NAMALWA (cell line): ENCODE measurements at regions not wholly inside any gene's neighbourhood (a gene's known extent, or its start where the extent isn't known, plus 50 kb on each side); places are given as distances from the start of the nearest gene placed in this dataset.
"Not testable (repeated sequence)": the region's sequence is repeated elsewhere in the genome, so short reads cannot be mapped to it uniquely, and the experiment has no call there.

ENCODE experiments used
- DNase-seq: peaks from one replicate; pipeline ENCODE4 v3.0.0-alpha.2; 2015; ENCODE audit warnings: low spot score

GRCh38 chr5:43818394-43818793, 215.4 kb downstream of the NNT start:
- DNase-seq: not testable (repeated sequence)

DNA sequence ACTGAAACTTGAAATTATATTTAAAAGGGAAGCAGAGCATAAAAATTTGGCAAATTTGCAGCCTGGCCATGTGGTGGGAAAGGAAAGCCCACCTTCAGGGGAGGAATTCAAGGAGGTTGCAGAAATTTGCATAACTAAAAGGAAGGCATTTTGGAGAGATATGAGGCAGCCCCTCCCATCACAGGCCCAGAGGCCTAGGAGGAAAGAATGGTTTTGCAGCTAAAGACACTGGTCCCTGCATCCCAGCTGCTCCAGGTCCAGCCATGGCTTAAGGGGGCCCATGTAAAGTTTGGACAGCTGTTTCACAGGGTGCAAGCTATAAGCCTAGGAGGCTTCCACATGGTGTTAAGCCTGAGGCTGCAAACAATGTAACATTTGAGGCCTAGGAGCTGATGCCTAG, 212.5 kb downstream of the NNT start:
- DNase-seq: no peak

DNA sequence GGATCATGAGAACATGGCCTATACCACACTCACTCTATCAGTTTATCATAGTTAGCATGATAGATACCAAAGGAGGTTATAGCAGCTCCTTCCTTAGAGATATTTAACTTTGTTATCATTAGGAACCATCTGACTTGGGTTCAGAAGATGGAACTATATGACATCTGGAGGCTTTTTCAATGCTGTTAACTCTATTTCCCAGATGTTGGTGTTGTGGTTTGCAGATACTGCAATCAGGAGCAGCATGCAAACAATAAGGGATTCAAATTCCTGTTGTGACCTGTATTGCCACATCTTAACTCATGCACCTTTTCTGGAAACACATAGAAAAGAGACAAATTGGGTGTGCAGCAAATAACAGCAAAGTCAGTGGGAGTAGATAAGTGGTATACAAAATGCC, 201.7 kb downstream of the NNT start:
- no peak for DNase-seq

DNA sequence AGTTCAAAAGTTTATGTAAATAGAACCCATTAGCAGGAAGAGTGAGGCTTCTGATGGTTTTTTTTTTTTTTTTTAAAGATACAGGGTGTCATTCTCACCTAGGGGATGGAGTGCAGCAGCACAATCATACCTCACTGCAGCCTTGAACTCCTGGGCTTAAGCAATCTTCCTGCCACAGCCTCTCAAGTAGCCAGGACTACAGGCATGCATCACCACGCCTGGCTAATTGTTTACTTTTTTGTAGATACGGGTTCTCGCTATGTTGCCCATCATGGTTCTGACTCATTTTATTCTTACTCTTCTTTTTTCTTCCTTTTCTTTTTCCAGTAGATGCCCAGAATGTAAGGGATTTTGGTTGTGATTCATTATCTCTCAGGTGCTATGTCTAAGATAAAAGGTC, 201.1 kb downstream of the NNT start:
- DNase-seq: no peak

DNA sequence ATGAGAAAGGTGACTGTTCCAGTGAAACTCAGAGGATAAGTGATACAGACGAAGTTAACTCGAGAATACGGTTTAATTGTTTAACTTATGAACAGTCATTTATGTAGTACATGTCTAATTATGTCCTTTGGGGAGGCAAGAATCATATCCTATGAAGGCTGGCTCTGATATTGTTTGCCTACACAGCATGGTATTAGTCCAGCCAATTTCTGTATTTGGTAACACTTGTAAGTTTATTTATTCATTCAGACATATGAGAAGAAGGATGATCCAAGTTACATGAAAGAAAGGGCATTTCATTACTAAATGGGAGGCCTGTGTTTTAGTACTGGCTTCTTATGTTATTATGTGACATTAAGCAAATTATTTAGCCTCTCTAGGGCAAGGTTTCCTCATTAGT, 199.7 kb downstream of the NNT start:
- DNase-seq: no peak

GRCh38 chr5:43802119-43802518, 199.1 kb downstream of the NNT start:
- DNase-seq: no peak

DNA sequence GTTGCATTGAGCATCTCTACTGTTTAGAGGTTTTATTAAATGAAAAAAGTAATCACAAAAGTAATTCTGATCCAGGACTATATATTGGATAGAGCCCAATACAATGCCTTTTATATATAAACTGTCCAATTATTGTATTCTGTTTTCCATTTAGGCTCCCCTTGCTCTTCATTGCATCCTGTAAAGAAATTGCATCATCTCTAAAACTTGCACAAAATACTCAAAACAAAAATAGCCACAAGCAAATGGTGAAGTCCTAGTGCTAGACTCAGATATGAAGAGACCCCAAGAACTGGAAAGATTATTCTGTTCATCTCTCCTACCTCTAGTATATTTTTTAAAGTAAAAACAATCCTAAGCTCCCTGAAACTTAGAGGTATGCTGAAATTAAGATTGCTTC, 195.8 kb downstream of the NNT start:
- DNase-seq: no peak

DNA sequence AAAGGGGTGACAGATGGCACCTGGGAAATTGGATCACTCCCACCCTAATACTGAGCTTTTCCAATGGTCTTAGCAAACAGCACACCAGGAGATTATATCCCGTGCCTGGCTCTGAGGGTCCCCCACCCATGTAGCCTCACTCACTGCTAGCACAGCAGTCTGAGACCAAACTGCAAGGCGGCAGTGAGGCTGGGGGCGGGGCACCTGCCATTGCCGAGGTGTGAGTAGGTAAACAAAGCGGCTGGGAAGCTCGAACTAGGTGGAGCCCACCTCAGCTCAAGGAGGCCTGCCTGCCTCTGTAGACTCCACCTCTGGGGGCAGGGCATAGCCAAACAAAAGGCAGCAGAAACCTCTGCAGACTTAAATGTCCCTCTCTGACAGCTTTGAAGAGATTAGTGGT, 188.9 kb downstream of the NNT start:
- DNase-seq: not testable (repeated sequence)

- no peak for DNase-seq
Observed at GRCh38 chr5:43785198-43785597, 182.2 kb downstream of the NNT start.

GRCh38 chr5:43780586-43780985, 177.6 kb downstream of the NNT start:
- no peak for DNase-seq

- DNase-seq: no peak
Observed at GRCh38 chr5:43774881-43775399, 172.0 kb downstream of the NNT start.

DNA sequence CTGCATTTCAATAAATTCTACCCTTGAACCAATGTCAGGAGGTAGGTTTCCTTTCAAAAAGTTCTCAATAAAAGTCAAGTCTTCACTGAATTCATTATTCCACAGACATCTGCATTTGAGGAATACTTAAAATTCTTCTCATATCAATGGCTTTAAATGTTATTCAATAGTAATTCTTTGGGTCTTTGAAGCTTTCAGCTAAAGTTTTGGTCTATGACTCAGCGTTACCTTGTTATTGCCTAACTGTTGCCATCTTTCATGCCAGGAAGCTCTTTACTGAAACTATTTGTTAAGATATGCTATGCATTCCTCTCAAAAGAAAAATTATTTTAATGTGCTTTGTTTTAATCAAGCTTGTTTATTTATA, 170.5 kb downstream of the NNT start:
- DNase-seq: no peak

GRCh38 chr5:43772764-43773477, 169.9 kb downstream of the NNT start:
- DNase-seq: peak; percentile 39

DNA sequence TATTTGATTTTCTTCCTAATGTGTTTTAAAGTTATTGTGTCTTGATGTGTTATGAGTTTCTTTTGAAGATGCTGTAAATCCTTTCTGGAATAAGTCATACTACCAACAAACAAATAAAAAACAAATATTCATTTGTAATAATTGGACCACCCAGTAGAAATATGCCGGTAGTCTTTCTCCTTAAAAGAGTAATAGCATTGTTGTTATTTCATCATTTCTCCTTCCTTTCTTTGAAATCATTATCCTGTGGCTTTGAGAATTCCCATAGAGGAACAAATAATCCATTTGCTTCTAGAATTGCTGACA, 169.4 kb downstream of the NNT start:
- no peak for DNase-seq

DNA sequence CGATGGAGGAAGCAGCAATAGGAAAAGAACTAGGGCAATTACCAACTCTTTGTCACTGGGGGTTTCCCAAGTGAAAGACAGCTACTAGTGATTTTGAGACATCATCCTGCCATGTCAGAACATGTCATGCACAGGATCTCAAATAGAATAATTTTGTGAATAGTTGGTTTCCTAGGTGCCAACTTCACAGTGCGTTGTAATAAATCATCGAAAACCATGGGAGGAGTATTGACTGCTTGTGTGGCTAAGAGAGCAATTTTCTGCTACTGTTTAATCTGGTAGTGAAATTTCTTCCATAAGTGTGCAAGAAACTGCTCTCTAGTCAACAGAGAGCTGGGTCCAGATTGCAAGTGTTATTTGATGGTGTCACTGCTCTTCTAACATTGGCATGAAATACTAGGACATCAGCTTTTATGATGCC, 168.6 kb downstream of the NNT start:
- DNase-seq: no peak

GRCh38 chr5:43769571-43770355, 166.8 kb downstream of the NNT start:
- no peak for DNase-seq
